WTC11 (cell line): ENCODE measurements at regions not wholly inside any gene's neighbourhood (a gene's known extent, or its start where the extent isn't known, plus 50 kb on each side); places are given as distances from the start of the nearest gene placed in this dataset.

Experiments used
- ATAC-seq: fragments of 200-7000 bp; cut with Tn5 transposase; 2 replicates; pipeline ENCODE4 v1.10.0; 2021; ENCODE audit warnings: mild to moderate bottlenecking, moderate library complexity
- CTCF ChIA-PET: fragments of 300-600 bp; sonication (Branson Sonifier 250); formaldehyde crosslinking; loops from one replicate; lab custom pipeline; 2021; ENCODE audit warnings: antibody characterized with exemption; lab: Charles Lee
- POLR2A ChIA-PET: fragments of 350-600 bp; sonication (Branson Sonifier 250); formaldehyde crosslinking; loops from one replicate; lab custom pipeline; 2021; ENCODE audit warnings: antibody characterized with exemption; lab: Charles Lee
- DNase-seq: peaks from one replicate; pipeline ENCODE4 v3.0.0; 2021; ENCODE audit warnings: low spot score
- H3K27ac Mint-ChIP-seq: 2 replicates; pipeline ENCODE4 v1.8.0; 2021; ENCODE audit warnings: mixed read lengths
- H3K27me3 Mint-ChIP-seq: 2 replicates; pipeline ENCODE4 v1.8.0; 2021; ENCODE audit warnings: low read depth, mild to moderate bottlenecking, moderate library complexity, mixed read lengths
- H3K36me3 Mint-ChIP-seq: 2 replicates; pipeline ENCODE4 v1.8.0; 2021; ENCODE audit warnings: mixed read lengths
- H3K4me1 Mint-ChIP-seq: 2 replicates; pipeline ENCODE4 v1.8.0; 2022; ENCODE audit warnings: mixed read lengths
- H3K4me3 Mint-ChIP-seq: 2 replicates; pipeline ENCODE4 v1.8.0; 2021; ENCODE audit warnings: mild to moderate bottlenecking, moderate library complexity, mixed read lengths
- H3K9me3 Mint-ChIP-seq: 2 replicates; pipeline ENCODE4 v1.8.0; 2021; ENCODE audit warnings: mixed read lengths
- ELF4 ChIP-seq: sonication (generic); formaldehyde crosslinking; IDR thresholded peaks from 2 replicates; pipeline ENCODE4 v1.8.1; 2022; ENCODE audit warnings: low read depth, mild to moderate bottlenecking, moderate library complexity, missing genetic modification reagents
- ETV6 ChIP-seq: sonication (generic); formaldehyde crosslinking; IDR thresholded peaks from 2 replicates; pipeline ENCODE4 v1.8.1; 2022; ENCODE audit warnings: mild to moderate bottlenecking, missing genetic modification reagents
- GTF2I ChIP-seq: fragments of 250-450 bp; sonication (Bioruptor Pico); conservative IDR thresholded peaks from 2 replicates; pipeline ENCODE4 v1.4.0; 2021; ENCODE audit warnings: mild to moderate bottlenecking
- KAT7 ChIP-seq: sonication (generic); formaldehyde crosslinking; IDR thresholded peaks from 2 replicates; pipeline ENCODE4 v1.8.1; 2023; ENCODE audit warnings: missing genetic modification reagents, mild to moderate bottlenecking, borderline replicate concordance
- MXD4 ChIP-seq: fragments of 250-450 bp; sonication (Bioruptor Pico); IDR thresholded peaks from 2 replicates; pipeline ENCODE4 v1.8.0; 2021; ENCODE audit warnings: mild to moderate bottlenecking, moderate library complexity, borderline replicate concordance
- MYBL2 ChIP-seq: sonication (generic); formaldehyde crosslinking; IDR thresholded peaks from 2 replicates; pipeline ENCODE4 v1.8.1; 2023; ENCODE audit warnings: mild to moderate bottlenecking, moderate library complexity, missing genetic modification reagents
- NFATC4 ChIP-seq: fragments of 250-450 bp; sonication (Bioruptor Pico); IDR thresholded peaks from 2 replicates; pipeline ENCODE4 v1.9.0; 2021; ENCODE audit warnings: mild to moderate bottlenecking
- NR3C1 ChIP-seq: sonication (generic); formaldehyde crosslinking; conservative IDR thresholded peaks from 2 replicates; pipeline ENCODE4 v1.8.1; 2023; ENCODE audit warnings: low read depth, mild to moderate bottlenecking, missing genetic modification reagents
- RELA ChIP-seq: sonication (generic); formaldehyde crosslinking; IDR thresholded peaks from 2 replicates; pipeline ENCODE4 v1.8.1; 2022; ENCODE audit warnings: missing genetic modification reagents, mild to moderate bottlenecking, borderline replicate concordance
- RORB ChIP-seq: fragments of 250-450 bp; sonication (Bioruptor Pico); IDR thresholded peaks from 2 replicates; pipeline ENCODE4 v1.9.0; 2021; ENCODE audit warnings: mild to moderate bottlenecking
- SMAD3 ChIP-seq: sonication (generic); formaldehyde crosslinking; IDR thresholded peaks from 2 replicates; pipeline ENCODE4 v1.8.0; 2022; ENCODE audit warnings: missing genetic modification reagents, mild to moderate bottlenecking, borderline replicate concordance
- USF2 ChIP-seq: sonication (generic); formaldehyde crosslinking; IDR thresholded peaks from 2 replicates; pipeline ENCODE4 v1.8.1; 2023; ENCODE audit warnings: mild to moderate bottlenecking, missing genetic modification reagents, moderate library complexity
- ZNF416 ChIP-seq: fragments of 250-450 bp; sonication (Bioruptor Pico); IDR thresholded peaks from 2 replicates; pipeline ENCODE4 v1.9.0; 2021; ENCODE audit warnings: mild to moderate bottlenecking, inconsistent platforms
- ZNF423 ChIP-seq: fragments of 250-450 bp; sonication (Bioruptor Pico); IDR thresholded peaks from 2 replicates; pipeline ENCODE4 v2.1.2; 2022; ENCODE audit warnings: mild to moderate bottlenecking, moderate library complexity
- TF ChIP-seq, protein P1 (sequence below): sonication (generic); formaldehyde crosslinking; IDR thresholded peaks from 2 replicates; pipeline ENCODE4 v1.8.0; 2023; ENCODE audit warnings: missing genetic modification reagents, mild to moderate bottlenecking, borderline replicate concordance
- TF ChIP-seq, protein P2 (sequence below): sonication (generic); formaldehyde crosslinking; IDR thresholded peaks from 2 replicates; pipeline ENCODE4 v1.8.1; 2022; ENCODE audit warnings: mild to moderate bottlenecking, missing genetic modification reagents, moderate library complexity, borderline replicate concordance
- TF ChIP-seq, protein P3 (sequence below): fragments of 200-600 bp; IDR thresholded peaks from 2 replicates; pipeline ENCODE4 v1.8.0; 2022; ENCODE audit warnings: antibody characterized with exemption
- TF ChIP-seq, protein P4 (sequence below): sonication (generic); formaldehyde crosslinking; IDR thresholded peaks from 2 replicates; pipeline ENCODE4 v1.8.1; 2022; ENCODE audit warnings: low read depth, missing genetic modification reagents, borderline replicate concordance
- TF ChIP-seq, protein P5 (sequence below): fragments of 250-450 bp; sonication (Bioruptor Pico); IDR thresholded peaks from 2 replicates; pipeline ENCODE4 v1.9.0; 2021; ENCODE audit warnings: mild to moderate bottlenecking, borderline replicate concordance

DNA sequence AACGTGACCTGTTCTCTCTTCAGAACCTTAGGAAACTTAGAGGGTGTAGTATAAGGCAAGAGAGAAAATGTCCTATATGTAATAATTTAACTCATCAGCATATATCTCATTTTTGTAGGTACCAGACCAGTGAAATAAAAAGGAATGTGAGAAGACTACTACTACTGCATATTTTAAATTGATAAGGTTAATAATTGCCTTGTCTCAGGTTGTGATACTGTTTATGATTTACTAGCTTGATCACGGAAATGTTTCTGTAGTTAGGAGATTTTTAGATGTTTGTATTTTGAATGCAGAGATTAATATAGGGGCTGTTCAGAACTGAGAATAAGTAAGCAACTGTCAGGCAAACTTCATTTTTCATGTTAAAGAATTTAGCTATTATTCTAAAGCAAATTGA is 1563.4 kb downstream of the C4orf33 start:
- H3K4me3 Mint-ChIP-seq: no peak overlapping the region
- H3K9me3 Mint-ChIP-seq: peaks cover 18% of the 10 kb centered on the region
- POLR2A ChIA-PET: no interaction called here
- H3K36me3 Mint-ChIP-seq: peaks cover 17% of the 10 kb centered on the region
- TF ChIP-seq NR3C1 (CRISPR knock-in tag): no peak
- no peak for TF ChIP-seq RORB
- TF ChIP-seq RELA (CRISPR knock-in tag): no peak
- TF ChIP-seq NFATC4 (CRISPR knock-in tag): no peak
- TF ChIP-seq, protein P1, sequence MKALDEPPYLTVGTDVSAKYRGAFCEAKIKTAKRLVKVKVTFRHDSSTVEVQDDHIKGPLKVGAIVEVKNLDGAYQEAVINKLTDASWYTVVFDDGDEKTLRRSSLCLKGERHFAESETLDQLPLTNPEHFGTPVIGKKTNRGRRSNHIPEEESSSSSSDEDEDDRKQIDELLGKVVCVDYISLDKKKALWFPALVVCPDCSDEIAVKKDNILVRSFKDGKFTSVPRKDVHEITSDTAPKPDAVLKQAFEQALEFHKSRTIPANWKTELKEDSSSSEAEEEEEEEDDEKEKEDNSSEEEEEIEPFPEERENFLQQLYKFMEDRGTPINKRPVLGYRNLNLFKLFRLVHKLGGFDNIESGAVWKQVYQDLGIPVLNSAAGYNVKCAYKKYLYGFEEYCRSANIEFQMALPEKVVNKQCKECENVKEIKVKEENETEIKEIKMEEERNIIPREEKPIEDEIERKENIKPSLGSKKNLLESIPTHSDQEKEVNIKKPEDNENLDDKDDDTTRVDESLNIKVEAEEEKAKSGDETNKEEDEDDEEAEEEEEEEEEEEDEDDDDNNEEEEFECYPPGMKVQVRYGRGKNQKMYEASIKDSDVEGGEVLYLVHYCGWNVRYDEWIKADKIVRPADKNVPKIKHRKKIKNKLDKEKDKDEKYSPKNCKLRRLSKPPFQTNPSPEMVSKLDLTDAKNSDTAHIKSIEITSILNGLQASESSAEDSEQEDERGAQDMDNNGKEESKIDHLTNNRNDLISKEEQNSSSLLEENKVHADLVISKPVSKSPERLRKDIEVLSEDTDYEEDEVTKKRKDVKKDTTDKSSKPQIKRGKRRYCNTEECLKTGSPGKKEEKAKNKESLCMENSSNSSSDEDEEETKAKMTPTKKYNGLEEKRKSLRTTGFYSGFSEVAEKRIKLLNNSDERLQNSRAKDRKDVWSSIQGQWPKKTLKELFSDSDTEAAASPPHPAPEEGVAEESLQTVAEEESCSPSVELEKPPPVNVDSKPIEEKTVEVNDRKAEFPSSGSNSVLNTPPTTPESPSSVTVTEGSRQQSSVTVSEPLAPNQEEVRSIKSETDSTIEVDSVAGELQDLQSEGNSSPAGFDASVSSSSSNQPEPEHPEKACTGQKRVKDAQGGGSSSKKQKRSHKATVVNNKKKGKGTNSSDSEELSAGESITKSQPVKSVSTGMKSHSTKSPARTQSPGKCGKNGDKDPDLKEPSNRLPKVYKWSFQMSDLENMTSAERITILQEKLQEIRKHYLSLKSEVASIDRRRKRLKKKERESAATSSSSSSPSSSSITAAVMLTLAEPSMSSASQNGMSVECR (CRISPR knock-in tag): no peak
- TF ChIP-seq USF2 (CRISPR knock-in tag): no peak
- TF ChIP-seq, protein P2, sequence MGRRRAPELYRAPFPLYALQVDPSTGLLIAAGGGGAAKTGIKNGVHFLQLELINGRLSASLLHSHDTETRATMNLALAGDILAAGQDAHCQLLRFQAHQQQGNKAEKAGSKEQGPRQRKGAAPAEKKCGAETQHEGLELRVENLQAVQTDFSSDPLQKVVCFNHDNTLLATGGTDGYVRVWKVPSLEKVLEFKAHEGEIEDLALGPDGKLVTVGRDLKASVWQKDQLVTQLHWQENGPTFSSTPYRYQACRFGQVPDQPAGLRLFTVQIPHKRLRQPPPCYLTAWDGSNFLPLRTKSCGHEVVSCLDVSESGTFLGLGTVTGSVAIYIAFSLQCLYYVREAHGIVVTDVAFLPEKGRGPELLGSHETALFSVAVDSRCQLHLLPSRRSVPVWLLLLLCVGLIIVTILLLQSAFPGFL (CRISPR knock-in tag): no peak
- TF ChIP-seq, all 79 proteins: peak for 0
- H3K27ac Mint-ChIP-seq: no peak overlapping the region
- no peaks in the 10 kb centered on the region for H3K27me3 Mint-ChIP-seq
- ATAC-seq (no peak), DNase-seq (no peak)
- H3K4me1 Mint-ChIP-seq: peaks cover 11% of the 10 kb centered on the region
- CTCF ChIA-PET: no interaction called here

GRCh38 chr4:130668859-130669258 is 1572.9 kb downstream of the C4orf33 start:
- H3K4me3 Mint-ChIP-seq: no peak overlapping the region
- H3K9me3 Mint-ChIP-seq: no peaks in the 10 kb centered on the region
- no peaks in the 10 kb centered on the region for H3K36me3 Mint-ChIP-seq
- no peaks in the 10 kb centered on the region for H3K27me3 Mint-ChIP-seq
- DNase-seq (no peak), ATAC-seq (no peak)
- H3K4me1 Mint-ChIP-seq: peaks cover 4% of the 10 kb centered on the region; the same call in 1 of the 2 replicates
- H3K27ac Mint-ChIP-seq: no peak overlapping the region
- ChIA-PET CTCF (no interaction called here), POLR2A (no interaction called here)
- TF ChIP-seq ETV6 (CRISPR knock-in tag) (no peak), GTF2I (CRISPR knock-in tag) (no peak), ZNF423 (CRISPR knock-in tag) (no peak), ZNF416 (CRISPR knock-in tag) (no peak), ELF4 (no peak), MXD4 (no peak), SMAD3 (CRISPR knock-in tag) (no peak), MYBL2 (no peak), KAT7 (CRISPR knock-in tag) (no peak), USF2 (CRISPR knock-in tag) (no peak)
- TF ChIP-seq, protein P2 (CRISPR knock-in tag): no peak
- TF ChIP-seq, protein P3, sequence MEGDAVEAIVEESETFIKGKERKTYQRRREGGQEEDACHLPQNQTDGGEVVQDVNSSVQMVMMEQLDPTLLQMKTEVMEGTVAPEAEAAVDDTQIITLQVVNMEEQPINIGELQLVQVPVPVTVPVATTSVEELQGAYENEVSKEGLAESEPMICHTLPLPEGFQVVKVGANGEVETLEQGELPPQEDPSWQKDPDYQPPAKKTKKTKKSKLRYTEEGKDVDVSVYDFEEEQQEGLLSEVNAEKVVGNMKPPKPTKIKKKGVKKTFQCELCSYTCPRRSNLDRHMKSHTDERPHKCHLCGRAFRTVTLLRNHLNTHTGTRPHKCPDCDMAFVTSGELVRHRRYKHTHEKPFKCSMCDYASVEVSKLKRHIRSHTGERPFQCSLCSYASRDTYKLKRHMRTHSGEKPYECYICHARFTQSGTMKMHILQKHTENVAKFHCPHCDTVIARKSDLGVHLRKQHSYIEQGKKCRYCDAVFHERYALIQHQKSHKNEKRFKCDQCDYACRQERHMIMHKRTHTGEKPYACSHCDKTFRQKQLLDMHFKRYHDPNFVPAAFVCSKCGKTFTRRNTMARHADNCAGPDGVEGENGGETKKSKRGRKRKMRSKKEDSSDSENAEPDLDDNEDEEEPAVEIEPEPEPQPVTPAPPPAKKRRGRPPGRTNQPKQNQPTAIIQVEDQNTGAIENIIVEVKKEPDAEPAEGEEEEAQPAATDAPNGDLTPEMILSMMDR: no peak
- TF ChIP-seq, protein P4, sequence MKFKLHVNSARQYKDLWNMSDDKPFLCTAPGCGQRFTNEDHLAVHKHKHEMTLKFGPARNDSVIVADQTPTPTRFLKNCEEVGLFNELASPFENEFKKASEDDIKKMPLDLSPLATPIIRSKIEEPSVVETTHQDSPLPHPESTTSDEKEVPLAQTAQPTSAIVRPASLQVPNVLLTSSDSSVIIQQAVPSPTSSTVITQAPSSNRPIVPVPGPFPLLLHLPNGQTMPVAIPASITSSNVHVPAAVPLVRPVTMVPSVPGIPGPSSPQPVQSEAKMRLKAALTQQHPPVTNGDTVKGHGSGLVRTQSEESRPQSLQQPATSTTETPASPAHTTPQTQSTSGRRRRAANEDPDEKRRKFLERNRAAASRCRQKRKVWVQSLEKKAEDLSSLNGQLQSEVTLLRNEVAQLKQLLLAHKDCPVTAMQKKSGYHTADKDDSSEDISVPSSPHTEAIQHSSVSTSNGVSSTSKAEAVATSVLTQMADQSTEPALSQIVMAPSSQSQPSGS: no peak
- TF ChIP-seq, protein P5, sequence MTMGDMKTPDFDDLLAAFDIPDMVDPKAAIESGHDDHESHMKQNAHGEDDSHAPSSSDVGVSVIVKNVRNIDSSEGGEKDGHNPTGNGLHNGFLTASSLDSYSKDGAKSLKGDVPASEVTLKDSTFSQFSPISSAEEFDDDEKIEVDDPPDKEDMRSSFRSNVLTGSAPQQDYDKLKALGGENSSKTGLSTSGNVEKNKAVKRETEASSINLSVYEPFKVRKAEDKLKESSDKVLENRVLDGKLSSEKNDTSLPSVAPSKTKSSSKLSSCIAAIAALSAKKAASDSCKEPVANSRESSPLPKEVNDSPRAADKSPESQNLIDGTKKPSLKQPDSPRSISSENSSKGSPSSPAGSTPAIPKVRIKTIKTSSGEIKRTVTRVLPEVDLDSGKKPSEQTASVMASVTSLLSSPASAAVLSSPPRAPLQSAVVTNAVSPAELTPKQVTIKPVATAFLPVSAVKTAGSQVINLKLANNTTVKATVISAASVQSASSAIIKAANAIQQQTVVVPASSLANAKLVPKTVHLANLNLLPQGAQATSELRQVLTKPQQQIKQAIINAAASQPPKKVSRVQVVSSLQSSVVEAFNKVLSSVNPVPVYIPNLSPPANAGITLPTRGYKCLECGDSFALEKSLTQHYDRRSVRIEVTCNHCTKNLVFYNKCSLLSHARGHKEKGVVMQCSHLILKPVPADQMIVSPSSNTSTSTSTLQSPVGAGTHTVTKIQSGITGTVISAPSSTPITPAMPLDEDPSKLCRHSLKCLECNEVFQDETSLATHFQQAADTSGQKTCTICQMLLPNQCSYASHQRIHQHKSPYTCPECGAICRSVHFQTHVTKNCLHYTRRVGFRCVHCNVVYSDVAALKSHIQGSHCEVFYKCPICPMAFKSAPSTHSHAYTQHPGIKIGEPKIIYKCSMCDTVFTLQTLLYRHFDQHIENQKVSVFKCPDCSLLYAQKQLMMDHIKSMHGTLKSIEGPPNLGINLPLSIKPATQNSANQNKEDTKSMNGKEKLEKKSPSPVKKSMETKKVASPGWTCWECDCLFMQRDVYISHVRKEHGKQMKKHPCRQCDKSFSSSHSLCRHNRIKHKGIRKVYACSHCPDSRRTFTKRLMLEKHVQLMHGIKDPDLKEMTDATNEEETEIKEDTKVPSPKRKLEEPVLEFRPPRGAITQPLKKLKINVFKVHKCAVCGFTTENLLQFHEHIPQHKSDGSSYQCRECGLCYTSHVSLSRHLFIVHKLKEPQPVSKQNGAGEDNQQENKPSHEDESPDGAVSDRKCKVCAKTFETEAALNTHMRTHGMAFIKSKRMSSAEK (CRISPR knock-in tag): no peak
